ENCODE measurements at regions not wholly inside any gene's neighbourhood (a gene's known extent, or its start where the extent isn't known, plus 50 kb on each side); places are given as distances from the start of the nearest gene placed in this dataset.

- CTCF ChIA-PET, result interaction anchor here (1.1 kb wide), 1 partner anchor 9 kb away, joined by 3 read pairs; no protein-coding TSS in a partner anchor
- POLR2A ChIA-PET, result no interaction called here
- TF ChIP-seq CTCF (IDR thresholded peaks at IDR 0.05; ENCODE audit: insufficient read depth, low read depth, low read length), result no peak
- Histone ChIP-seq H3K27me3 (ENCODE audit: control insufficient read depth, insufficient read depth, low read length) (peaks cover 9% of the 10 kb centered on the region), H3K36me3 (ENCODE audit: control insufficient read depth, insufficient read depth, low read length) (no peaks in the 10 kb centered on the region), H3K4me3 (ENCODE audit: low read depth, low read length) (no peak overlapping the region)
- DNase-seq (ENCODE audit: low read depth), result no peak
Observed at GRCh38 chr6:142617158-142617557, 315.4 kb downstream of the ADGRG6 start.

GRCh38 chr6:142621822-142622221, 320.0 kb downstream of the ADGRG6 start:
- no peaks in the 10 kb centered on the region for H3K36me3 ChIP-seq (ENCODE audit: control insufficient read depth, insufficient read depth, low read length)
- no peak overlapping the region for H3K4me3 ChIP-seq (ENCODE audit: low read depth, low read length)
- no peak for DNase-seq (ENCODE audit: low read depth)
- CTCF ChIA-PET, result interaction anchor here (1.6 kb wide), 1 partner anchor 57 kb away, joined by 4 read pairs; no protein-coding TSS in a partner anchor
- peaks cover 9% of the 10 kb centered on the region for H3K27me3 ChIP-seq (ENCODE audit: control insufficient read depth, insufficient read depth, low read length)
- POLR2A ChIA-PET, result no interaction called here
- TF ChIP-seq CTCF (IDR thresholded peaks at IDR 0.05; ENCODE audit: insufficient read depth, low read depth, low read length), result no peak

GRCh38 chr6:142624978-142625715, 319.8 kb downstream of the HIVEP2 start:
- no peak for DNase-seq (ENCODE audit: low read depth)
- ChIA-PET CTCF (interaction anchor here (0.6 kb wide), 1 partner anchor 24 kb away, joined by 3 read pairs; no protein-coding TSS in a partner anchor), POLR2A (no interaction called here)
- no peak for TF ChIP-seq CTCF (IDR thresholded peaks at IDR 0.05; ENCODE audit: insufficient read depth, low read depth, low read length)
- Histone ChIP-seq H3K36me3 (ENCODE audit: control insufficient read depth, insufficient read depth, low read length) (no peaks in the 10 kb centered on the region), H3K4me3 (ENCODE audit: low read depth, low read length) (no peak overlapping the region), H3K27me3 (ENCODE audit: control insufficient read depth, insufficient read depth, low read length) (no peaks in the 10 kb centered on the region)

- POLR2A ChIA-PET, result no interaction called here
- no peak for DNase-seq (ENCODE audit: low read depth)
- Histone ChIP-seq H3K27me3 (ENCODE audit: control insufficient read depth, insufficient read depth, low read length) (no peaks in the 10 kb centered on the region; the same call in 1 of the 2 replicates), H3K36me3 (ENCODE audit: control insufficient read depth, insufficient read depth, low read length) (no peaks in the 10 kb centered on the region), H3K4me3 (ENCODE audit: low read depth, low read length) (no peak overlapping the region)
- no peak for TF ChIP-seq CTCF (IDR thresholded peaks at IDR 0.05; ENCODE audit: insufficient read depth, low read depth, low read length)
- CTCF ChIA-PET, result no interaction called here
Observed at GRCh38 chr6:142627474-142627873, 317.5 kb downstream of the HIVEP2 start.

- Histone ChIP-seq H3K27me3 (ENCODE audit: control insufficient read depth, insufficient read depth, low read length) (no peaks in the 10 kb centered on the region; the same call in 1 of the 2 replicates), H3K36me3 (ENCODE audit: control insufficient read depth, insufficient read depth, low read length) (no peaks in the 10 kb centered on the region), H3K4me3 (ENCODE audit: low read depth, low read length) (no peak overlapping the region)
- CTCF ChIA-PET, result no interaction called here
- no peak for DNase-seq (ENCODE audit: low read depth)
- no peak for TF ChIP-seq CTCF (IDR thresholded peaks at IDR 0.05; ENCODE audit: insufficient read depth, low read depth, low read length)
- POLR2A ChIA-PET, result no interaction called here
Observed at GRCh38 chr6:142631517-142632385, 313.2 kb downstream of the HIVEP2 start.
